Left lung (tissue), 4 donors: ENCODE measurements at regions not wholly inside any gene's neighbourhood (a gene's known extent, or its start where the extent isn't known, plus 50 kb on each side); places are given as distances from the start of the nearest gene placed in this dataset.

ENCODE experiments used
- ATAC-seq: fragments of 200-7000 bp; cut with Tn5 transposase; one replicate; pipeline ENCODE4 v1.9.1; 2020; ENCODE audit warnings: moderate library complexity
- DNase-seq, 4 donors: peaks; one replicate each; pipeline ENCODE4 v3.0.0-alpha.2; 2013 to 2020
- H3K27ac ChIP-seq, 2 donors: fragments of 200-600 bp; sonication (generic) in 1 of 2; one replicate each; pipeline versions ENCODE4 v1.5.0 to v1.8.0; 2020 to 2021
- H3K27me3 ChIP-seq, 2 donors: fragments of 200-600 bp; sonication (generic) in 1 of 2; one replicate each; pipeline versions ENCODE4 v1.5.0 to v1.8.0; 2020 to 2021
- H3K36me3 ChIP-seq, 2 donors: fragments of 200-600 bp; sonication (generic) in 1 of 2; one replicate each; pipeline versions ENCODE4 v1.5.0 to v1.8.0; 2020 to 2021
- H3K4me1 ChIP-seq, 2 donors: fragments of 200-600 bp; one replicate each; pipeline ENCODE4 v1.8.0; 2021
- H3K4me3 ChIP-seq, 2 donors: fragments of 200-600 bp; sonication (generic) in 1 of 2; one replicate each; pipeline versions ENCODE4 v1.5.0 to v1.8.0; 2020 to 2021; ENCODE audit warnings: mild to moderate bottlenecking in 1 of 2
- H3K9me3 ChIP-seq, 2 donors: fragments of 200-600 bp; sonication (generic) in 1 of 2; one replicate each; pipeline versions ENCODE4 v1.5.0 to v1.8.0; 2020 to 2021
- CTCF ChIP-seq, 2 donors: fragments of 200-600 bp; sonication (generic) in 1 of 2; IDR thresholded peaks; one replicate each; pipeline versions ENCODE4 v1.5.0 to v1.8.0; 2021; ENCODE audit warnings: antibody characterized with exemption in 2 of 2
- intact Hi-C, 2 donors: fragments of 100-400 bp; cut with DNase I; formaldehyde crosslinking; loops; one replicate each; pipeline versions ENCODE4 v1.11.2 to v1.14.2; 2022
- donor health status: DM: no; HTN: yes; CAD: no.
- donor health status: DM: no; HTN: no; CAD: no.

DNA sequence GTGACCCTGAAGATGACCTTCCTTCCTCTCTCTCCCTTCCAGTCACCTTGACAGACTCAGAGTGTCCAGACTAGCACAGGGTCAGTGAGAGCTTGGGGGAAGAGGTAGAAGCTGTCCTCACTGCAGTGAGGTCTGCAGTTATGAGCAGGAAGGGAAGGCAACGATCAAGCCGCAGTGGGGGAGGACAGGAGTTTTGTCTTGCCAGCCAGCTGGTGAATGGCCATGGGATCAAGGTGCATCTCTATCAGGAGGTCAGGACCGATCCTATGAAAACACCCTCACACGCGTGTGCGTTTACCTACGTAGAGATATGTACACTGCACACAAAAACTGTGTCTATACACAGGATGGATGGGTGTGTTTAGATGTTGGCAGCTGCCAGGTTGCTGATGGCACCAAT lies 83.2 kb downstream of the THNSL2 start:
- Histone ChIP-seq H3K27ac (no peak overlapping the region), H3K4me1 (no peaks in the 10 kb centered on the region), H3K4me3 (no peak overlapping the region), H3K27me3 (peaks cover 0 to 9% of the 10 kb centered on the region in 2 donors), H3K36me3 (no peaks in the 10 kb centered on the region), H3K9me3 (no peaks in the 10 kb centered on the region)
- TF ChIP-seq CTCF (IDR thresholded peaks at IDR 0.05) = no peak
- intact Hi-C loops = no loop called here
- DNase-seq (no peak), ATAC-seq (no peak)

DNA sequence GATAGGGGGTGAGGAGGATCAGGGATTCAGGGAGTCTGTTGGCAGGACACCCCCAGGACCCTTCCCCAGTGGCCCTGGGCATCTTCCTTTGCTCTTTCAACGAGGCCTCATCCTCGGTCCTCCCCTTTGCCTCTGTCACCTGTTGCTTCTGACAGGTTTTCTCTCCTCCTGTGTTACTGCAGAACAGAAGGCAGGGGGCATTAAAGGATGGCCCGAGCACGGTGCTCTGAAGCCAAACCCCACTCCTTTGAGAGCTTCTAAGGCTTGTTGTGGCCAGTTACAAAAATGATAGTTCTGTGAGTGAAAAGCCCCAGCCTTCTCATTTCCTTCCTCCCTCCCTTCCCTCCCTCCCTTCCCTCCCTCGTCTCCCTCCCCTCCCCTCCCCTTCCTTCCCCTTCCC lies 82.5 kb downstream of the THNSL2 start:
- ATAC-seq (no peak), DNase-seq (no peak)
- H3K4me1 ChIP-seq = no peaks in the 10 kb centered on the region
- no peaks in the 10 kb centered on the region for H3K9me3 ChIP-seq
- intact Hi-C loops = no loop called here
- TF ChIP-seq CTCF (IDR thresholded peaks at IDR 0.05) = no peak
- H3K4me3 ChIP-seq = no peak overlapping the region
- H3K27me3 ChIP-seq = peaks cover 0 to 3% of the 10 kb centered on the region in 2 donors
- H3K27ac ChIP-seq = no peak overlapping the region
- no peaks in the 10 kb centered on the region for H3K36me3 ChIP-seq

DNA sequence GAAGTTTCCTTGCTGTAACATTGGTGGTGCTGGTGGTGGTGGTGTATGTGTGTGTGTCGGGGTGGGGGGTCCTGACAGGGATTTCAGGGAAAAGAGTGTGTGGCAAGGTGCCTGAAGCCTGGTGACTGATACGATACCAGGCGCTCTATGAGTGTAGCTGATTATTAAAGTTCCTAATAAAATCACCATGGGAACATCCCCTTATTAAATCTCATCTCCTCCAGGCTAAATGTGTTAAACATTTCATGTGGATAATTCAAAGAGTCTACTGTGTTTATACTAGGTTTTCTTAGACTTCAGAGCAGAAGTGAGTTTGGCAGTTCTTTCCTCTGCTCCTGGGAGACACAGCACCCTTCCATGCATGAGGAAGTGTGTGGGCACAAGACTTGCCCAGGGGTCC lies 82.0 kb downstream of the THNSL2 start:
- Histone ChIP-seq H3K4me1 (no peaks in the 10 kb centered on the region), H3K36me3 (no peaks in the 10 kb centered on the region), H3K4me3 (no peak overlapping the region), H3K27ac (no peak overlapping the region), H3K9me3 (no peaks in the 10 kb centered on the region), H3K27me3 (peaks cover 0 to 3% of the 10 kb centered on the region in 2 donors)
- DNase-seq = no peak
- intact Hi-C loops = no loop called here
- no peak for TF ChIP-seq CTCF (IDR thresholded peaks at IDR 0.05)
- no peak for ATAC-seq

GRCh38 chr2:88250404-88250803 lies 80.3 kb downstream of the THNSL2 start:
- Histone ChIP-seq H3K9me3 (no peaks in the 10 kb centered on the region), H3K36me3 (no peaks in the 10 kb centered on the region), H3K4me3 (no peak overlapping the region), H3K27me3 (peaks cover 0 to 3% of the 10 kb centered on the region in 2 donors), H3K27ac (no peak overlapping the region), H3K4me1 (no peaks in the 10 kb centered on the region)
- intact Hi-C loops = no loop called here
- DNase-seq (no peak), ATAC-seq (no peak)
- no peak for TF ChIP-seq CTCF (IDR thresholded peaks at IDR 0.05)

DNA sequence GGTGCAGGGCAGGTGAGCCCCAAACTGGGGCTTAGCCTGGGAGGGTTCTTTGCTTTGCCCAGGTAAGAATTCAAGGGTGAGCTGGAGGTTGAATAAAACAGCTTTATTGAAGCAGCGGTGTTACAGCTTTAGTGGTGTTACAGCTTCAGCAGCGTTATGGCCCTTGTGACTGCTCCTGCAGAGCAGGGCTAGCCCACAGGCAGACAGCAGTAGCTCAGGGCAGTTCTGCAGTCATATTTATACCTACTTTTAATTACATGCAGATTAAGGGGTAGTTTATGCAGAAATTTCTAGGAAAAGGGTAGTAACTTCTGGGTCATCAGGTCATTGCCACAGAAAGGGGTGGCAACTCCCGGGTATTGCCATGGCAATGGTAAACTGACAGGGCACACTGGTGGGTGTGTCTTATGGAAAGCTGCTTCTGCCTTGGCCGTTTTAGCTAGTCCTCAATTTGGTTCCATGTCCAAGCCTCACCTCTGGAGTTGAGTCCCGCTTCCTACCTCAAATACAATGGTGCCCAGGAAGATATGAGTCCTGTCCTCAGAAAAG lies 78.2 kb downstream of the THNSL2 start:
- ATAC-seq (no peak), DNase-seq (no peak)
- intact Hi-C loops = no loop called here
- Histone ChIP-seq H3K36me3 (no peaks in the 10 kb centered on the region), H3K27me3 (no peaks in the 10 kb centered on the region), H3K4me3 (no peak overlapping the region), H3K9me3 (peaks cover 0 to 6% of the 10 kb centered on the region in 2 donors), H3K27ac (no peak overlapping the region), H3K4me1 (no peaks in the 10 kb centered on the region)
- TF ChIP-seq CTCF (IDR thresholded peaks at IDR 0.05) = no peak
